HEK293 (cell line): ENCODE measurements at regions not wholly inside any gene's neighbourhood (a gene's known extent, or its start where the extent isn't known, plus 50 kb on each side); places are given as distances from the start of the nearest gene placed in this dataset.

Experiments used
- CTCF ChIP-seq: fragments of 450-650 bp; formaldehyde crosslinking; IDR thresholded peaks from 2 replicates; pipeline ENCODE4 v1.5.1; 2016; ENCODE audit warnings: missing biosample characterization, missing genetic modification characterization
- REST ChIP-seq: fragments of 450-650 bp; formaldehyde crosslinking; IDR thresholded peaks from 2 replicates; pipeline ENCODE4 v1.5.1; 2016; ENCODE audit warnings: missing biosample characterization, missing genetic modification characterization
- ZFHX2 ChIP-seq: fragments of 450-650 bp; formaldehyde crosslinking; conservative IDR thresholded peaks from 2 replicates; pipeline ENCODE4 v1.5.1; 2016; ENCODE audit warnings: missing biosample characterization, missing genetic modification characterization
- ZNF221 ChIP-seq: fragments of 450-650 bp; formaldehyde crosslinking; IDR thresholded peaks from 2 replicates; pipeline ENCODE4 v1.5.1; 2017; ENCODE audit warnings: missing biosample characterization, missing genetic modification characterization, borderline replicate concordance
- ZNF280D ChIP-seq: fragments of 450-650 bp; formaldehyde crosslinking; IDR thresholded peaks from 2 replicates; pipeline ENCODE4 v1.5.1; 2016; ENCODE audit warnings: missing biosample characterization, missing genetic modification characterization

- TF ChIP-seq CTCF (tag by site-specific recombination) (no peak), ZNF280D (no peak), ZNF221 (tag by site-specific recombination) (no peak), ZFHX2 (tag by site-specific recombination) (no peak), REST (tag by site-specific recombination) (no peak)
These were observed 154.6 kb downstream of the ATOH1 start for GRCh38 chr4:93983140-93983539.
